Liver (tissue), 8 donors: ENCODE measurements at regions not wholly inside any gene's neighbourhood (a gene's known extent, or its start where the extent isn't known, plus 50 kb on each side); places are given as distances from the start of the nearest gene placed in this dataset.

Experiments used
- DNase-seq: peaks from one replicate; pipeline ENCODE4 v3.0.0-alpha.2; 2017; ENCODE audit warnings: low spot score
- H3K27ac ChIP-seq, 2 donors: one replicate each; pipeline ENCODE4 v1.7.0; 2013; ENCODE audit warnings: inconsistent platforms in 2 of 2, low read length in 2 of 2, control low read depth in 1 of 2, low read depth in 1 of 2, mild to moderate bottlenecking in 1 of 2
- H3K27me3 ChIP-seq, 4 donors: one replicate each; pipeline versions ENCODE4 v1.6.1 to v1.7.0; 2013; ENCODE audit warnings: low read length in 3 of 4, inconsistent platforms in 1 of 4, mild to moderate bottlenecking in 1 of 4, moderate library complexity in 1 of 4; ENCODE audit not compliant: control insufficient read depth in 4 of 4, insufficient read depth in 4 of 4
- H3K36me3 ChIP-seq, 4 donors: one replicate each; pipeline versions ENCODE4 v1.6.1 to v1.7.0; 2013; ENCODE audit warnings: low read length in 3 of 4, mild to moderate bottlenecking in 3 of 4, low read depth in 1 of 4, moderate library complexity in 1 of 4; ENCODE audit not compliant: control insufficient read depth in 4 of 4, insufficient read depth in 3 of 4
- H3K4me1 ChIP-seq, 4 donors: one replicate each; pipeline versions ENCODE4 v1.6.1 to v1.7.0; 2013; ENCODE audit warnings: low read length in 3 of 4, mild to moderate bottlenecking in 3 of 4, moderate library complexity in 1 of 4; ENCODE audit not compliant: control insufficient read depth in 4 of 4, insufficient read depth in 4 of 4
- H3K4me3 ChIP-seq, 3 donors: one replicate each; pipeline versions ENCODE4 v1.6.1 to v1.7.0; 2013; ENCODE audit warnings: low read length in 3 of 3, control low read depth in 1 of 3, low read depth in 1 of 3, mild to moderate bottlenecking in 1 of 3
- H3K9ac ChIP-seq, 2 donors: one replicate each; pipeline ENCODE4 v1.7.0; 2013; ENCODE audit warnings: low read length in 2 of 2, mild to moderate bottlenecking in 2 of 2, moderate library complexity in 2 of 2, control low read depth in 1 of 2, low read depth in 1 of 2
- H3K9me3 ChIP-seq, 4 donors: one replicate each; pipeline versions ENCODE4 v1.6.1 to v1.7.0; 2013; ENCODE audit warnings: low read length in 3 of 4; ENCODE audit not compliant: control insufficient read depth in 4 of 4
- ATF3 ChIP-seq: IDR thresholded peaks from 2 replicates; pipeline ENCODE4 v1.6.1; 2016; ENCODE audit warnings: antibody characterized with exemption
- FOXA1 ChIP-seq: IDR thresholded peaks from 2 replicates; pipeline ENCODE4 v1.6.1; 2016; ENCODE audit warnings: antibody characterized with exemption
- FOXA2 ChIP-seq: IDR thresholded peaks from 2 replicates; pipeline ENCODE4 v1.6.1; 2016; ENCODE audit warnings: antibody characterized with exemption
- GABPA ChIP-seq, 2 donors: IDR thresholded peaks in 1 of 2; conservative IDR thresholded peaks in 1 of 2; 2 replicates each; pipeline ENCODE4 v1.6.1; 2016; ENCODE audit warnings: antibody characterized with exemption in 2 of 2, mild to moderate bottlenecking in 1 of 2, moderate library complexity in 1 of 2
- HNF4A ChIP-seq, 2 donors: conservative IDR thresholded peaks; 2 replicates each; pipeline ENCODE4 v1.6.1; 2016; ENCODE audit warnings: antibody characterized with exemption in 2 of 2, mild to moderate bottlenecking in 2 of 2
- HNF4G ChIP-seq: IDR thresholded peaks from 2 replicates; pipeline ENCODE4 v1.6.1; 2016; ENCODE audit warnings: antibody characterized with exemption
- JUND ChIP-seq, 2 donors: IDR thresholded peaks; 2 replicates each; pipeline ENCODE4 v1.6.1; 2016; ENCODE audit warnings: antibody characterized with exemption in 2 of 2
- RAD21 ChIP-seq, 2 donors: IDR thresholded peaks; 2 replicates each; pipeline ENCODE4 v1.6.1; 2016; ENCODE audit warnings: antibody characterized with exemption in 2 of 2, mild to moderate bottlenecking in 2 of 2
- RXRA ChIP-seq, 2 donors: IDR thresholded peaks; 2 replicates each; pipeline ENCODE4 v1.6.1; 2017 to 2018; ENCODE audit warnings: antibody characterized with exemption in 2 of 2, mild to moderate bottlenecking in 1 of 2
- SP1 ChIP-seq: IDR thresholded peaks from 2 replicates; pipeline ENCODE4 v1.6.1; 2018; ENCODE audit warnings: antibody characterized with exemption, mild to moderate bottlenecking
- TAF1 ChIP-seq: conservative IDR thresholded peaks from 2 replicates; pipeline ENCODE4 v1.6.1; 2016; ENCODE audit warnings: antibody characterized with exemption, mild to moderate bottlenecking
- YY1 ChIP-seq: IDR thresholded peaks from 2 replicates; pipeline ENCODE4 v1.6.1; 2016; ENCODE audit warnings: antibody characterized with exemption, mild to moderate bottlenecking
- ZBTB33 ChIP-seq: IDR thresholded peaks from 2 replicates; pipeline ENCODE4 v1.6.1; 2016; ENCODE audit warnings: antibody characterized with exemption
- WGBS: extraction: QIAGEN DNeasy Blood & Tissue Kit; methylation state at CpG from one replicate; pipeline ENCODE4 v1.1.7; 2013; 5-methylcytosine and 5-hydroxymethylcytosine counted together
- TF ChIP-seq, protein P1 (sequence below): IDR thresholded peaks from 2 replicates; pipeline ENCODE4 v1.6.1; 2016; ENCODE audit warnings: antibody characterized with exemption, mild to moderate bottlenecking
- TF ChIP-seq, protein P2 (sequence below): fragments of 150-350 bp; IDR thresholded peaks from 2 replicates; pipeline ENCODE4 v1.5.1; 2017; ENCODE audit warnings: improper control_type of control experiment, low read depth, low read length; ENCODE audit not compliant: missing input control
- donor health status: healthy.
- donor health status: healthy.
- donor health status: healthy.
- donor health status: healthy.
- donor health status: healthy.

DNA sequence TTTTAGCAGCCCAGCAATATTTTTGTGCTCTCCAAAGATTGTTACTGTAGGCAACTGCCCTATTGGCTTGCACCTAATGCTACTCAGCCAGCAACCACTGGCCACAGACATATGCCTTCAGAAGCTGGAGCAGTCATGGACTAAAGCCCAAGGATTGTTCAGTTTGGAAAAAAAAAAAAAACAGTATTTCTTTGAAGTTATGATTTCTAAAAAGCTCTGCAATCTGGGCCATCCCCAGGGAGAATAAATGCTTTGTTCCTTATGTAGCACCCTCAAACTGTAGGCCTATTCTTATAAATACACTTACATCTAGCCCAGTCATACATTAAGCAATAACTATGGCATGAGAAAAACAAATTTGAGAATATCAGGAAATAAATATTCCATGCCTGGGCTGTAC lies 2190.5 kb upstream of the RAG2 start:
- no peak for TF ChIP-seq HNF4G
- no peak for TF ChIP-seq RXRA (IDR thresholded peaks at IDR 0.05)
- TF ChIP-seq, protein P1, sequence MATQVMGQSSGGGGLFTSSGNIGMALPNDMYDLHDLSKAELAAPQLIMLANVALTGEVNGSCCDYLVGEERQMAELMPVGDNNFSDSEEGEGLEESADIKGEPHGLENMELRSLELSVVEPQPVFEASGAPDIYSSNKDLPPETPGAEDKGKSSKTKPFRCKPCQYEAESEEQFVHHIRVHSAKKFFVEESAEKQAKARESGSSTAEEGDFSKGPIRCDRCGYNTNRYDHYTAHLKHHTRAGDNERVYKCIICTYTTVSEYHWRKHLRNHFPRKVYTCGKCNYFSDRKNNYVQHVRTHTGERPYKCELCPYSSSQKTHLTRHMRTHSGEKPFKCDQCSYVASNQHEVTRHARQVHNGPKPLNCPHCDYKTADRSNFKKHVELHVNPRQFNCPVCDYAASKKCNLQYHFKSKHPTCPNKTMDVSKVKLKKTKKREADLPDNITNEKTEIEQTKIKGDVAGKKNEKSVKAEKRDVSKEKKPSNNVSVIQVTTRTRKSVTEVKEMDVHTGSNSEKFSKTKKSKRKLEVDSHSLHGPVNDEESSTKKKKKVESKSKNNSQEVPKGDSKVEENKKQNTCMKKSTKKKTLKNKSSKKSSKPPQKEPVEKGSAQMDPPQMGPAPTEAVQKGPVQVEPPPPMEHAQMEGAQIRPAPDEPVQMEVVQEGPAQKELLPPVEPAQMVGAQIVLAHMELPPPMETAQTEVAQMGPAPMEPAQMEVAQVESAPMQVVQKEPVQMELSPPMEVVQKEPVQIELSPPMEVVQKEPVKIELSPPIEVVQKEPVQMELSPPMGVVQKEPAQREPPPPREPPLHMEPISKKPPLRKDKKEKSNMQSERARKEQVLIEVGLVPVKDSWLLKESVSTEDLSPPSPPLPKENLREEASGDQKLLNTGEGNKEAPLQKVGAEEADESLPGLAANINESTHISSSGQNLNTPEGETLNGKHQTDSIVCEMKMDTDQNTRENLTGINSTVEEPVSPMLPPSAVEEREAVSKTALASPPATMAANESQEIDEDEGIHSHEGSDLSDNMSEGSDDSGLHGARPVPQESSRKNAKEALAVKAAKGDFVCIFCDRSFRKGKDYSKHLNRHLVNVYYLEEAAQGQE = no peak
- TF ChIP-seq SP1 = no peak
- TF ChIP-seq ZBTB33 = no peak
- TF ChIP-seq HNF4A (conservative IDR thresholded peaks at IDR 0.05) = no peak
- no peak for TF ChIP-seq JUND (IDR thresholded peaks at IDR 0.05)
- TF ChIP-seq YY1 = no peak
- TF ChIP-seq RAD21 (IDR thresholded peaks at IDR 0.05) = no peak
- no peak for TF ChIP-seq ATF3
- TF ChIP-seq TAF1 = no peak
- TF ChIP-seq, protein P2, sequence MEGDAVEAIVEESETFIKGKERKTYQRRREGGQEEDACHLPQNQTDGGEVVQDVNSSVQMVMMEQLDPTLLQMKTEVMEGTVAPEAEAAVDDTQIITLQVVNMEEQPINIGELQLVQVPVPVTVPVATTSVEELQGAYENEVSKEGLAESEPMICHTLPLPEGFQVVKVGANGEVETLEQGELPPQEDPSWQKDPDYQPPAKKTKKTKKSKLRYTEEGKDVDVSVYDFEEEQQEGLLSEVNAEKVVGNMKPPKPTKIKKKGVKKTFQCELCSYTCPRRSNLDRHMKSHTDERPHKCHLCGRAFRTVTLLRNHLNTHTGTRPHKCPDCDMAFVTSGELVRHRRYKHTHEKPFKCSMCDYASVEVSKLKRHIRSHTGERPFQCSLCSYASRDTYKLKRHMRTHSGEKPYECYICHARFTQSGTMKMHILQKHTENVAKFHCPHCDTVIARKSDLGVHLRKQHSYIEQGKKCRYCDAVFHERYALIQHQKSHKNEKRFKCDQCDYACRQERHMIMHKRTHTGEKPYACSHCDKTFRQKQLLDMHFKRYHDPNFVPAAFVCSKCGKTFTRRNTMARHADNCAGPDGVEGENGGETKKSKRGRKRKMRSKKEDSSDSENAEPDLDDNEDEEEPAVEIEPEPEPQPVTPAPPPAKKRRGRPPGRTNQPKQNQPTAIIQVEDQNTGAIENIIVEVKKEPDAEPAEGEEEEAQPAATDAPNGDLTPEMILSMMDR = no peak
- no peak for TF ChIP-seq GABPA (IDR thresholded peaks at IDR 0.05 in 1 of 2, conservative IDR thresholded peaks at IDR 0.05 in 1 of 2)
- no peak for TF ChIP-seq FOXA1
- TF ChIP-seq FOXA2 = no peak
- Histone ChIP-seq H3K9me3 (no peaks in the 10 kb centered on the region), H3K36me3 (no peaks in the 10 kb centered on the region), H3K27ac (no peak overlapping the region), H3K9ac (no peak overlapping the region), H3K4me1 (no peaks in the 10 kb centered on the region), H3K27me3 (no peaks in the 10 kb centered on the region), H3K4me3 (no peak overlapping the region)
- DNase-seq = no peak

- no peak overlapping the region for H3K4me3 ChIP-seq
- H3K4me1 ChIP-seq = no peaks in the 10 kb centered on the region
- no peak overlapping the region for H3K27ac ChIP-seq
- no peaks in the 10 kb centered on the region for H3K27me3 ChIP-seq
- 87% methylated on average over 2 of the region's 2 CpGs for WGBS
- H3K9ac ChIP-seq = no peak overlapping the region
- TF ChIP-seq ATF3 = no peak
- no peaks in the 10 kb centered on the region for H3K9me3 ChIP-seq
- H3K36me3 ChIP-seq = no peaks in the 10 kb centered on the region
- DNase-seq = no peak
Measured at GRCh38 chr11:38784164-38784563, 2186.1 kb upstream of the RAG2 start.
